Activated CD4-positive, alpha-beta T cell treated with anti-CD3 and anti-CD28 coated beads for 36 hours (primary cell): ENCODE measurements at regions not wholly inside any gene's neighbourhood (a gene's known extent, or its start where the extent isn't known, plus 50 kb on each side); places are given as distances from the start of the nearest gene placed in this dataset.

Experiments used
- ATAC-seq: fragments of 200-7000 bp; cut with Tn5 transposase; one replicate; pipeline ENCODE4 v1.10.0; 2021; ENCODE audit warnings: mild to moderate bottlenecking, moderate library complexity
- CTCF ChIA-PET: fragments of 350-600 bp; sonication (Branson Sonifier 250); formaldehyde crosslinking; loops from one replicate; lab custom pipeline; 2021; ENCODE audit warnings: antibody characterized with exemption; lab: Charles Lee
- POLR2A ChIA-PET: fragments of 350-600 bp; sonication (Branson Sonifier 250); formaldehyde crosslinking; loops from one replicate; lab custom pipeline; 2021; ENCODE audit warnings: antibody characterized with exemption, inconsistent platforms; lab: Charles Lee
- DNase-seq: peaks from one replicate; pipeline ENCODE4 v3.0.0-alpha.2; 2020
- H3K27ac Mint-ChIP-seq: one replicate; pipeline ENCODE4 v1.8.0; 2021; ENCODE audit warnings: mixed read lengths
- H3K27me3 Mint-ChIP-seq: one replicate; pipeline ENCODE4 v1.8.0; 2021; ENCODE audit warnings: mixed read lengths
- H3K36me3 Mint-ChIP-seq: one replicate; pipeline ENCODE4 v1.8.0; 2021; ENCODE audit warnings: low read depth, mixed read lengths
- H3K4me1 Mint-ChIP-seq: one replicate; pipeline ENCODE4 v1.8.0; 2021; ENCODE audit warnings: mixed read lengths
- H3K4me3 Mint-ChIP-seq: one replicate; pipeline ENCODE4 v1.8.0; 2021; ENCODE audit warnings: mild to moderate bottlenecking, moderate library complexity, mixed read lengths
- H3K9me3 Mint-ChIP-seq: one replicate; pipeline ENCODE4 v1.8.0; 2021; ENCODE audit warnings: low read depth, mixed read lengths
- intact Hi-C, 2 experiments: fragments of 100-400 bp; cut with DNase I in 1 of 2; cut with micrococcal nuclease in 1 of 2; formaldehyde crosslinking; loops; one replicate each; pipeline versions ENCODE4 v1.14.2 to v1.15.1; 2022 to 2024; cut with DNase I, micrococcal nuclease

- H3K4me3 Mint-ChIP-seq: no peak overlapping the region
- intact Hi-C loops: no loop called here
- H3K4me1 Mint-ChIP-seq: no peaks in the 10 kb centered on the region
- no peak for DNase-seq
- H3K36me3 Mint-ChIP-seq: no peaks in the 10 kb centered on the region
- no peak overlapping the region for H3K27ac Mint-ChIP-seq
- no peaks in the 10 kb centered on the region for H3K9me3 Mint-ChIP-seq
- no peaks in the 10 kb centered on the region for H3K27me3 Mint-ChIP-seq
- no peak for ATAC-seq
- CTCF ChIA-PET: no interaction called here
- POLR2A ChIA-PET: no interaction called here
Observed at GRCh38 chr3:191518861-191519260, 57.9 kb downstream of the PYDC2 start.

GRCh38 chr3:191521055-191521454, 60.1 kb downstream of the PYDC2 start:
- DNase-seq (no peak), ATAC-seq (no peak)
- CTCF ChIA-PET: no interaction called here
- H3K27me3 Mint-ChIP-seq: no peaks in the 10 kb centered on the region
- H3K4me3 Mint-ChIP-seq: no peak overlapping the region
- H3K4me1 Mint-ChIP-seq: no peaks in the 10 kb centered on the region
- H3K9me3 Mint-ChIP-seq: no peaks in the 10 kb centered on the region
- no peak overlapping the region for H3K27ac Mint-ChIP-seq
- POLR2A ChIA-PET: no interaction called here
- no peaks in the 10 kb centered on the region for H3K36me3 Mint-ChIP-seq
- intact Hi-C loops: no loop called here

- ATAC-seq: no peak
- no peak for DNase-seq
- Mint-ChIP-seq H3K27me3 (no peaks in the 10 kb centered on the region), H3K4me3 (no peak overlapping the region), H3K36me3 (no peaks in the 10 kb centered on the region), H3K9me3 (no peaks in the 10 kb centered on the region), H3K4me1 (no peaks in the 10 kb centered on the region), H3K27ac (no peak overlapping the region)
- ChIA-PET POLR2A (no interaction called here), CTCF (no interaction called here)
- intact Hi-C loops: no loop called here
Observed at GRCh38 chr3:191523148-191523547, 62.2 kb downstream of the PYDC2 start.

GRCh38 chr3:191528589-191528988, 67.6 kb downstream of the PYDC2 start:
- no peak overlapping the region for H3K4me3 Mint-ChIP-seq
- ATAC-seq: no peak
- no peaks in the 10 kb centered on the region for H3K36me3 Mint-ChIP-seq
- ChIA-PET POLR2A (no interaction called here), CTCF (no interaction called here)
- no peaks in the 10 kb centered on the region for H3K4me1 Mint-ChIP-seq
- no peak overlapping the region for H3K27ac Mint-ChIP-seq
- H3K9me3 Mint-ChIP-seq: no peaks in the 10 kb centered on the region
- intact Hi-C loops: no loop called here
- DNase-seq: no peak
- H3K27me3 Mint-ChIP-seq: no peaks in the 10 kb centered on the region

- CTCF ChIA-PET: no interaction called here
- no peaks in the 10 kb centered on the region for H3K36me3 Mint-ChIP-seq
- H3K4me1 Mint-ChIP-seq: no peaks in the 10 kb centered on the region
- POLR2A ChIA-PET: no interaction called here
- no peak overlapping the region for H3K27ac Mint-ChIP-seq
- intact Hi-C loops: no loop called here
- DNase-seq (no peak), ATAC-seq (no peak)
- no peaks in the 10 kb centered on the region for H3K9me3 Mint-ChIP-seq
- H3K27me3 Mint-ChIP-seq: no peaks in the 10 kb centered on the region
- no peak overlapping the region for H3K4me3 Mint-ChIP-seq
Observed at GRCh38 chr3:191529992-191530391, 69.0 kb downstream of the PYDC2 start.

GRCh38 chr3:191531434-191531972, 70.5 kb downstream of the PYDC2 start:
- H3K27me3 Mint-ChIP-seq: no peaks in the 10 kb centered on the region
- DNase-seq (no peak), ATAC-seq (no peak)
- no peaks in the 10 kb centered on the region for H3K36me3 Mint-ChIP-seq
- intact Hi-C loops: no loop called here
- POLR2A ChIA-PET: no interaction called here
- H3K4me1 Mint-ChIP-seq: no peaks in the 10 kb centered on the region
- no peak overlapping the region for H3K4me3 Mint-ChIP-seq
- no peaks in the 10 kb centered on the region for H3K9me3 Mint-ChIP-seq
- no peak overlapping the region for H3K27ac Mint-ChIP-seq
- CTCF ChIA-PET: no interaction called here

- no peak overlapping the region for H3K4me3 Mint-ChIP-seq
- ChIA-PET CTCF (no interaction called here), POLR2A (no interaction called here)
- DNase-seq (no peak), ATAC-seq (no peak)
- H3K27me3 Mint-ChIP-seq: no peaks in the 10 kb centered on the region
- H3K27ac Mint-ChIP-seq: no peak overlapping the region
- H3K36me3 Mint-ChIP-seq: no peaks in the 10 kb centered on the region
- no peaks in the 10 kb centered on the region for H3K4me1 Mint-ChIP-seq
- intact Hi-C loops: no loop called here
- H3K9me3 Mint-ChIP-seq: peaks cover under 1% of the 10 kb centered on the region
Observed at GRCh38 chr3:191543018-191543417, 82.1 kb downstream of the PYDC2 start.

GRCh38 chr3:191543897-191544296, 82.9 kb downstream of the PYDC2 start:
- DNase-seq (no peak), ATAC-seq (no peak)
- no peak overlapping the region for H3K27ac Mint-ChIP-seq
- ChIA-PET CTCF (no interaction called here), POLR2A (no interaction called here)
- intact Hi-C loops: no loop called here
- peaks cover 4% of the 10 kb centered on the region for H3K9me3 Mint-ChIP-seq
- H3K27me3 Mint-ChIP-seq: no peaks in the 10 kb centered on the region
- no peaks in the 10 kb centered on the region for H3K36me3 Mint-ChIP-seq
- H3K4me3 Mint-ChIP-seq: no peak overlapping the region
- H3K4me1 Mint-ChIP-seq: no peaks in the 10 kb centered on the region

GRCh38 chr3:191549357-191549756, 88.4 kb downstream of the PYDC2 start:
- ChIA-PET POLR2A (no interaction called here), CTCF (no interaction called here)
- no peak overlapping the region for H3K4me3 Mint-ChIP-seq
- DNase-seq: no peak
- H3K9me3 Mint-ChIP-seq: peaks cover 4% of the 10 kb centered on the region
- no peaks in the 10 kb centered on the region for H3K27me3 Mint-ChIP-seq
- no peak for ATAC-seq
- no peak overlapping the region for H3K27ac Mint-ChIP-seq
- intact Hi-C loops: no loop called here
- H3K36me3 Mint-ChIP-seq: no peaks in the 10 kb centered on the region
- no peaks in the 10 kb centered on the region for H3K4me1 Mint-ChIP-seq

- DNase-seq (no peak), ATAC-seq (no peak)
- ChIA-PET CTCF (no interaction called here), POLR2A (no interaction called here)
- Mint-ChIP-seq H3K36me3 (no peaks in the 10 kb centered on the region), H3K4me1 (no peaks in the 10 kb centered on the region), H3K9me3 (no peaks in the 10 kb centered on the region), H3K4me3 (no peak overlapping the region), H3K27me3 (no peaks in the 10 kb centered on the region), H3K27ac (no peak overlapping the region)
- intact Hi-C loops: no loop called here
Observed at GRCh38 chr3:191555037-191555436, 94.1 kb downstream of the PYDC2 start.

GRCh38 chr3:191557322-191557721, 96.4 kb downstream of the PYDC2 start:
- ATAC-seq: no peak
- Mint-ChIP-seq H3K9me3 (no peaks in the 10 kb centered on the region), H3K4me3 (no peak overlapping the region), H3K27ac (no peak overlapping the region), H3K36me3 (no peaks in the 10 kb centered on the region), H3K4me1 (no peaks in the 10 kb centered on the region), H3K27me3 (no peaks in the 10 kb centered on the region)
- ChIA-PET CTCF (no interaction called here), POLR2A (no interaction called here)
- intact Hi-C loops: no loop called here
- no peak for DNase-seq

- no peak for ATAC-seq
- Mint-ChIP-seq H3K27me3 (no peaks in the 10 kb centered on the region), H3K4me1 (no peaks in the 10 kb centered on the region), H3K36me3 (no peaks in the 10 kb centered on the region), H3K4me3 (no peak overlapping the region), H3K27ac (no peak overlapping the region), H3K9me3 (peaks cover 4% of the 10 kb centered on the region)
- DNase-seq: no peak
- ChIA-PET POLR2A (interaction anchor here (0.6 kb wide), 1 partner anchor 673 kb away, joined by 3 read pairs; no protein-coding TSS in a partner anchor), CTCF (no interaction called here)
- intact Hi-C loops: no loop called here
Observed at GRCh38 chr3:191563722-191564121, 102.8 kb downstream of the PYDC2 start.

- peaks cover 4% of the 10 kb centered on the region for H3K9me3 Mint-ChIP-seq
- CTCF ChIA-PET: no interaction called here
- ATAC-seq (no peak), DNase-seq (no peak)
- H3K4me1 Mint-ChIP-seq: no peaks in the 10 kb centered on the region
- H3K36me3 Mint-ChIP-seq: no peaks in the 10 kb centered on the region
- no peaks in the 10 kb centered on the region for H3K27me3 Mint-ChIP-seq
- H3K27ac Mint-ChIP-seq: no peak overlapping the region
- POLR2A ChIA-PET: no interaction called here
- intact Hi-C loops: no loop called here
- no peak overlapping the region for H3K4me3 Mint-ChIP-seq
Observed at GRCh38 chr3:191566469-191566868, 105.5 kb downstream of the PYDC2 start.
